Astrocyte (in vitro differentiated cells and primary cell): ENCODE measurements at regions not wholly inside any gene's neighbourhood (a gene's known extent, or its start where the extent isn't known, plus 50 kb on each side); places are given as distances from the start of the nearest gene placed in this dataset.

ENCODE experiments used
- EZH2 ChIP-seq: IDR thresholded peaks from 2 replicates; pipeline ENCODE4 v1.6.1; 2012; ENCODE audit warnings: mild to moderate bottlenecking, low read length, inconsistent platforms; ENCODE audit not compliant: insufficient read depth
- TF ChIP-seq, protein P1 (sequence below): IDR thresholded peaks from 2 replicates; pipeline ENCODE4 v1.5.1; 2011; ENCODE audit warnings: low read depth, mild to moderate bottlenecking, inconsistent platforms, low read length, moderate library complexity; ENCODE audit not compliant: insufficient read depth

DNA sequence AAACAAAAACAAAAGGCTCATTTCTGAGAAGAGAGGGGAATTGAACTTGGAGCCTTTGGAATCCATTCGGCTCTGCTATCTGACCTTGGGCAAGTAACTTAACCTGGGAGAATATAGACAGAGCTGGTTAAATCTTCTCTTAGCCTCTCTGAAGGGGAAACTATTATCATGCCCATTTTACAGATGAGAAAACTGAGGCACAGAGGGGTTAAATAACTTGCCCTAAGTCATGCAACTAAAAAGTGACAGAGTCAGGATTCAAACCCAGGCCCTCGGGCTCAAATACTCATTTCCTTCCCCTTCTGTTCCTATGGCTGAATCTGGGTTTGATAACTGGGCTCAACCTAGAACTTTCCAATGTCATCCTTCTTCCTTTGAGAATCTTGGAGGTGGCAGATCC, 291.3 kb upstream of the MSX2 start:
- TF ChIP-seq, protein P1, sequence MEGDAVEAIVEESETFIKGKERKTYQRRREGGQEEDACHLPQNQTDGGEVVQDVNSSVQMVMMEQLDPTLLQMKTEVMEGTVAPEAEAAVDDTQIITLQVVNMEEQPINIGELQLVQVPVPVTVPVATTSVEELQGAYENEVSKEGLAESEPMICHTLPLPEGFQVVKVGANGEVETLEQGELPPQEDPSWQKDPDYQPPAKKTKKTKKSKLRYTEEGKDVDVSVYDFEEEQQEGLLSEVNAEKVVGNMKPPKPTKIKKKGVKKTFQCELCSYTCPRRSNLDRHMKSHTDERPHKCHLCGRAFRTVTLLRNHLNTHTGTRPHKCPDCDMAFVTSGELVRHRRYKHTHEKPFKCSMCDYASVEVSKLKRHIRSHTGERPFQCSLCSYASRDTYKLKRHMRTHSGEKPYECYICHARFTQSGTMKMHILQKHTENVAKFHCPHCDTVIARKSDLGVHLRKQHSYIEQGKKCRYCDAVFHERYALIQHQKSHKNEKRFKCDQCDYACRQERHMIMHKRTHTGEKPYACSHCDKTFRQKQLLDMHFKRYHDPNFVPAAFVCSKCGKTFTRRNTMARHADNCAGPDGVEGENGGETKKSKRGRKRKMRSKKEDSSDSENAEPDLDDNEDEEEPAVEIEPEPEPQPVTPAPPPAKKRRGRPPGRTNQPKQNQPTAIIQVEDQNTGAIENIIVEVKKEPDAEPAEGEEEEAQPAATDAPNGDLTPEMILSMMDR = no peak
- TF ChIP-seq EZH2 = no peak
